ENCODE measurements at regions not wholly inside any gene's neighbourhood (a gene's known extent, or its start where the extent isn't known, plus 50 kb on each side); places are given as distances from the start of the nearest gene placed in this dataset.

- Histone ChIP-seq H3K4me1 (no peaks in the 10 kb centered on the region), H3K36me3 (no peaks in the 10 kb centered on the region), H3K4me3 (no peak overlapping the region), H3K27ac (no peak overlapping the region), H3K9me3 (peaks cover 0 to 14% (median 0%) of the 10 kb centered on the region in 11 donors), H3K27me3 (peaks cover 0 to 3% (median 0%) of the 10 kb centered on the region in 7 donors)
- TF ChIP-seq CTCF (IDR thresholded peaks at IDR 0.05) = no peak
- ATAC-seq (peak in 1 of 8 donors; percentile 34), DNase-seq (no peak)
- intact Hi-C loops (cut with DNase I) = no loop called here
- 94 to 96% methylated on average over 2 of the region's 2 CpGs for WGBS, 2 donors
These were observed 183.3 kb upstream of the ETAA1 start for GRCh38 chr2:67213677-67214402.

DNA sequence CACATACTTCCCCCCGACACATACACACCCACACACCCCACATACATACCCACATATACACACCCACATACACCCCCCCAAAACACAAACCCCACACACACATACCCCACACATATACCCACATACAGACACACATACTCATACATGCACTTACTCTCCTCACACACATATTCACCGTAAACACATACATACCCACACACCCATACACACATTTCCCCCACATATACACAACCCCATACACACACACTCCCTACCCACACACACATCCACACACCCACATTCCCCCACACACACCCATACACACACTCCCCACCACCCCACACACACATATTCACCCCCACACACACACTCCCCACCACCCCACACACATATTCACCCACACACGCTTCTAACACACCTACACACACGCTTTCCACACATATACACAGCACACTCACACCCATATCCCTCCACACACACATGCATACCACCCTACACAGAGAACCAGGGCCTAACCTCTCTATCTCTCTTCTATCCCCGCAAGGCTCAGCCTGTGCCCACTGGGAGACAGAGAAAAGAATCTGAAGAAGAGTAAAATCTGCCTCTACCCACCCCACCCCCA lies 182.4 kb upstream of the ETAA1 start:
- Histone ChIP-seq H3K4me3 (no peak overlapping the region), H3K4me1 (no peaks in the 10 kb centered on the region), H3K27me3 (peaks cover 0 to 3% (median 0%) of the 10 kb centered on the region in 7 donors), H3K36me3 (no peaks in the 10 kb centered on the region), H3K9me3 (peaks cover 0 to 14% (median 0%) of the 10 kb centered on the region in 11 donors), H3K27ac (no peak overlapping the region)
- WGBS, 2 donors = 92 to 93% methylated on average over 5 of the region's 5 CpGs
- ATAC-seq (no peak), DNase-seq (no peak)
- no peak for TF ChIP-seq CTCF (IDR thresholded peaks at IDR 0.05)
- intact Hi-C loops (cut with DNase I) = no loop called here

GRCh38 chr2:67215214-67216055 lies 181.7 kb upstream of the ETAA1 start:
- Histone ChIP-seq H3K36me3 (no peaks in the 10 kb centered on the region), H3K27me3 (peaks cover 0 to 3% (median 0%) of the 10 kb centered on the region in 7 donors), H3K4me3 (no peak overlapping the region), H3K9me3 (peaks cover 0 to 14% (median 0%) of the 10 kb centered on the region in 11 donors), H3K27ac (no peak overlapping the region), H3K4me1 (no peaks in the 10 kb centered on the region)
- intact Hi-C loops (cut with DNase I) = no loop called here
- TF ChIP-seq CTCF (IDR thresholded peaks at IDR 0.05) = peak in 5 of 9 donors; percentile 19 to 40 (median 28)
- 56 to 62% methylated on average over 16 of the region's 16 CpGs for WGBS, 2 donors
- DNase-seq = peak in 1 of 2 donors; percentile 19
- ATAC-seq = no peak

GRCh38 chr2:67216103-67216502 lies 181.0 kb upstream of the ETAA1 start:
- intact Hi-C loops (cut with DNase I) = no loop called here
- no peak for TF ChIP-seq CTCF (IDR thresholded peaks at IDR 0.05)
- 79 to 83% methylated on average over 4 of the region's 4 CpGs for WGBS, 2 donors
- no peaks in the 10 kb centered on the region for H3K36me3 ChIP-seq
- H3K27ac ChIP-seq = no peak overlapping the region
- peaks cover 0 to 14% (median 0%) of the 10 kb centered on the region in 11 donors for H3K9me3 ChIP-seq
- H3K4me3 ChIP-seq = no peak overlapping the region
- ATAC-seq (no peak), DNase-seq (no peak)
- H3K4me1 ChIP-seq = no peaks in the 10 kb centered on the region
- H3K27me3 ChIP-seq = peaks cover 0 to 3% (median 0%) of the 10 kb centered on the region in 7 donors
